Panc1 (cell line): ENCODE measurements at regions not wholly inside any gene's neighbourhood (a gene's known extent, or its start where the extent isn't known, plus 50 kb on each side); places are given as distances from the start of the nearest gene placed in this dataset.

Experiments
- POLR2AphosphoS5 ChIP-seq: IDR thresholded peaks from 2 replicates; pipeline ENCODE4 v1.6.1; 2012; ENCODE audit warnings: mild to moderate bottlenecking, low read depth, low read length, moderate library complexity
- SIN3A ChIP-seq: IDR thresholded peaks from 2 replicates; pipeline ENCODE4 v1.6.1; 2012; ENCODE audit warnings: low read depth, mild to moderate bottlenecking, low read length, moderate library complexity, borderline replicate concordance; ENCODE audit not compliant: insufficient read depth
- TF ChIP-seq, protein P1 (sequence below): fragments of 450-650 bp; IDR thresholded peaks from 2 replicates; pipeline ENCODE4 v1.5.1; 2017; ENCODE audit warnings: mild to moderate bottlenecking
- TF ChIP-seq, protein P2 (sequence below), 2 experiments: IDR thresholded peaks; 2 replicates each; pipeline ENCODE4 v1.6.1; 2011 to 2012; ENCODE audit warnings: low read depth in 2 of 2, control low read depth in 1 of 2, low read length in 1 of 2, mild to moderate bottlenecking in 1 of 2, moderate library complexity in 1 of 2; ENCODE audit not compliant: insufficient read depth in 1 of 2

DNA sequence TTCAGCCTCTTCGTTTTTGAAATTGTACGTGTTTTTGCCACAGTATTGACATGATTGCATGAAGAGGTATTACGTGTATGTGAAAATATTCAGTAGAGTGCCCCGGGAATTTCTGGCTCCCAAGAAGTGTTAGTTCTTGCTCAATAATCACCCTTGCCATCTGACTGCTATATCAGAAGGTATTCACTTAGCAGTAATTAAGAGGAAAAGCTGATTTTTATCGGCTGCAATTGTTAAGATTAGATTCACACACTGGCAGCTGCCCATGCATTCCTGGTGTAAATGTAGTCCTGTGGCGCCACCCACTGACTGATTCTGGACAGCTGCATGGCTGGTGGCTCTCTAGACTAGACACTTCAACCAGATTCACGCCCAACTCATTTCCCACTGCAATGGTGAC is 440.1 kb upstream of the ADAMTS16 start:
- TF ChIP-seq, protein P1, sequence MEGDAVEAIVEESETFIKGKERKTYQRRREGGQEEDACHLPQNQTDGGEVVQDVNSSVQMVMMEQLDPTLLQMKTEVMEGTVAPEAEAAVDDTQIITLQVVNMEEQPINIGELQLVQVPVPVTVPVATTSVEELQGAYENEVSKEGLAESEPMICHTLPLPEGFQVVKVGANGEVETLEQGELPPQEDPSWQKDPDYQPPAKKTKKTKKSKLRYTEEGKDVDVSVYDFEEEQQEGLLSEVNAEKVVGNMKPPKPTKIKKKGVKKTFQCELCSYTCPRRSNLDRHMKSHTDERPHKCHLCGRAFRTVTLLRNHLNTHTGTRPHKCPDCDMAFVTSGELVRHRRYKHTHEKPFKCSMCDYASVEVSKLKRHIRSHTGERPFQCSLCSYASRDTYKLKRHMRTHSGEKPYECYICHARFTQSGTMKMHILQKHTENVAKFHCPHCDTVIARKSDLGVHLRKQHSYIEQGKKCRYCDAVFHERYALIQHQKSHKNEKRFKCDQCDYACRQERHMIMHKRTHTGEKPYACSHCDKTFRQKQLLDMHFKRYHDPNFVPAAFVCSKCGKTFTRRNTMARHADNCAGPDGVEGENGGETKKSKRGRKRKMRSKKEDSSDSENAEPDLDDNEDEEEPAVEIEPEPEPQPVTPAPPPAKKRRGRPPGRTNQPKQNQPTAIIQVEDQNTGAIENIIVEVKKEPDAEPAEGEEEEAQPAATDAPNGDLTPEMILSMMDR = peak; percentile 69
- TF ChIP-seq POLR2AphosphoS5 (no peak), SIN3A (no peak)
- TF ChIP-seq, protein P2, sequence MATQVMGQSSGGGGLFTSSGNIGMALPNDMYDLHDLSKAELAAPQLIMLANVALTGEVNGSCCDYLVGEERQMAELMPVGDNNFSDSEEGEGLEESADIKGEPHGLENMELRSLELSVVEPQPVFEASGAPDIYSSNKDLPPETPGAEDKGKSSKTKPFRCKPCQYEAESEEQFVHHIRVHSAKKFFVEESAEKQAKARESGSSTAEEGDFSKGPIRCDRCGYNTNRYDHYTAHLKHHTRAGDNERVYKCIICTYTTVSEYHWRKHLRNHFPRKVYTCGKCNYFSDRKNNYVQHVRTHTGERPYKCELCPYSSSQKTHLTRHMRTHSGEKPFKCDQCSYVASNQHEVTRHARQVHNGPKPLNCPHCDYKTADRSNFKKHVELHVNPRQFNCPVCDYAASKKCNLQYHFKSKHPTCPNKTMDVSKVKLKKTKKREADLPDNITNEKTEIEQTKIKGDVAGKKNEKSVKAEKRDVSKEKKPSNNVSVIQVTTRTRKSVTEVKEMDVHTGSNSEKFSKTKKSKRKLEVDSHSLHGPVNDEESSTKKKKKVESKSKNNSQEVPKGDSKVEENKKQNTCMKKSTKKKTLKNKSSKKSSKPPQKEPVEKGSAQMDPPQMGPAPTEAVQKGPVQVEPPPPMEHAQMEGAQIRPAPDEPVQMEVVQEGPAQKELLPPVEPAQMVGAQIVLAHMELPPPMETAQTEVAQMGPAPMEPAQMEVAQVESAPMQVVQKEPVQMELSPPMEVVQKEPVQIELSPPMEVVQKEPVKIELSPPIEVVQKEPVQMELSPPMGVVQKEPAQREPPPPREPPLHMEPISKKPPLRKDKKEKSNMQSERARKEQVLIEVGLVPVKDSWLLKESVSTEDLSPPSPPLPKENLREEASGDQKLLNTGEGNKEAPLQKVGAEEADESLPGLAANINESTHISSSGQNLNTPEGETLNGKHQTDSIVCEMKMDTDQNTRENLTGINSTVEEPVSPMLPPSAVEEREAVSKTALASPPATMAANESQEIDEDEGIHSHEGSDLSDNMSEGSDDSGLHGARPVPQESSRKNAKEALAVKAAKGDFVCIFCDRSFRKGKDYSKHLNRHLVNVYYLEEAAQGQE (IDR thresholded peaks at IDR 0.05; ENCODE audit: insufficient read depth in 1 of 2, low read depth in 2 of 2, low read length in 1 of 2) = no peak
